ENCODE measurements at regions not wholly inside any gene's neighbourhood (a gene's known extent, or its start where the extent isn't known, plus 50 kb on each side); places are given as distances from the start of the nearest gene placed in this dataset.
"Not testable (repeated sequence)": the region's sequence is repeated elsewhere in the genome, so short reads cannot be mapped to it uniquely, and the experiment has no call there.

DNA sequence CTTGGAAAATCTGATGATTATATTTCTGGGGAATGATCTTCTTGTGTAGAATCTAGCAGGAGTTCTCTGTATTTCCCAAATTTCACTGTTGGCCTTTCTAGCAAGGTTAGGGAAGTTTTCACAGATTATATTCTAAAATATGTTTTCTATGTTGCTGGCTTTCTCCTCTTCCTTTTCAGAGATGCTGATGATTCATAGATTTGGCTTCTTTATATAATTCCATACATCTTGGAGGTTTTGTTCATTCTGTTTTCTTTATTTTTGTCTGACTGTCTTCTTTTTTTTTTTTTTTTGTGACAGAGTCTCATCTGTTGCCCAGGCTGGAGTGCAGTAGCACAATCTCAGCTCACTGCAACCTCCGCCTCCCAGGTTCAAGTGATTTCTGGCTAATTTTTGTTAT lies 957.9 kb upstream of the SLIT2 start:
- peak; percentile 21 for DNase-seq

DNA sequence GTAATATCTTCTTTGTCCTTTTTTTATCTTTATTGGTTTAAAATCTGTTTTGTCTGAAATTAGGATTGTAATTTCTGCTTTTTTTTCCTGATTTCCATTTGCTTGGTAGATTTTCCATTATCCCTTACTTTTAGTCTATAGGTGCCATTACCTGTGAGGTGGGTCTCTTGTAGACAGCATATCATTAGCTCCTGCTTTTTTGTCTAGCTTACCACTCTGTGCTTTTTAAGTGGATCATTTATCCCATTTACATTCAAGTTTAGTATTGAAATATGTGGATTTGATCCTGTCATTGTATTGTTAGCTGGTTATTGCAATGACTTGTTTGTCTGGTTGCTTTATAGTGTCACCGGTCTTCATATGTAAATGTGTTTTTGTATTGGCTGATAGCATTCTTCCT lies 958.6 kb upstream of the SLIT2 start:
- no peak for DNase-seq

DNA sequence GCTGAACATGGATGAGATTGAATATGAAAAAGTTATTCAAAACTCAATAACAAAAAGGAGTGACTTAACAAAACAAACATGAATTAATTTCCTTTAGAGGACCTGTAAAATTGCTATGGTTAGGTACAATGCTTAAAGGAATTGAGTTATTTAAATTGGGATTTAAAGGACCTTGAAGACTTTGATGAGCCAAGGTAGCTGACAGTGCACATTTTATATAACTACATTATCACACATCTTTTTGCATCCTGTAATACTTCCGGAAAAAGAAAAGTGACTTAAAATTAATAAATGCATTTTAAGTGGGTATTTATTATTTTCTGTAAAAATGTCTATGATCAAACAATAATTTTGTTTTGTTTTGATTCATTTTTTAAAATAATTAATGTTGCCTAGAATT lies 964.8 kb upstream of the SLIT2 start:
- no peak for DNase-seq

DNA sequence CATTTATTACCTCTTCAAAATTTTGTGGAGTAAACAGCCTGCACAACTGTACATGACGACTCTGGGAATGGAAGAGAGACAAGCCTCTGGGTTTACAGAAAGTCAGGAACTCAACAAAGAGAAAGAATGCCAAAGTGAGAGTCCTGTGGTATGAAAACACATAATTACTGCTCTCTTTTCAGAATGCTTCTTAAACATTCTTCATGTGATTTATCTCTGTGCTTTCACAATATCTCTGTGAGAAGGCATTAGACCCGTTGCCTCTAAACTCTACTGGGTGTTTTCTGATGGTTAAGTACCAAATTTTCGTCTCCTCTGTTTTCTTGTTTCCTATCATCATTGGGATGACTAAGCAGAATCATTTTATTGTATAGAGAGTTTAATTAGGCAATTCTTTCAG lies 966.6 kb upstream of the SLIT2 start:
- DNase-seq = peak; percentile 22

DNA sequence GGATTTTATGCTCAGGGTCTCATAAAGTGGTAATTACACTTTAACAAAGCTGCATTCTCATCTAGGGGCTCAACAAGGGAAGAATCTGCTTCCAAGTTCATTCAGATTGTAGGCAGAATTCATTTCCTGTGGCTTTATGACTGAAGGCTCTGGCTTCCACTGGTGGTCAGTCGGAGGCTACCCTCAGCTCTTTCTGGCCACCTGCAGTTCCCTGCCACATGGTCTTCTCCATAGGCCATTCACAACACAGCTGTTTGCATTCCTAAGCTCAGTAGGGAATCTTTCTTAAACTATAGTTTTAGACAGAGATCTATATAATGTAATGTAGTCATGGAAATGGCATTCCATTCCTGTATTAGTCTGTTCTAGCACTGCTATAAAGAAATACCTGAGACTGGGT lies 973.0 kb upstream of the SLIT2 start:
- DNase-seq = no peak

DNA sequence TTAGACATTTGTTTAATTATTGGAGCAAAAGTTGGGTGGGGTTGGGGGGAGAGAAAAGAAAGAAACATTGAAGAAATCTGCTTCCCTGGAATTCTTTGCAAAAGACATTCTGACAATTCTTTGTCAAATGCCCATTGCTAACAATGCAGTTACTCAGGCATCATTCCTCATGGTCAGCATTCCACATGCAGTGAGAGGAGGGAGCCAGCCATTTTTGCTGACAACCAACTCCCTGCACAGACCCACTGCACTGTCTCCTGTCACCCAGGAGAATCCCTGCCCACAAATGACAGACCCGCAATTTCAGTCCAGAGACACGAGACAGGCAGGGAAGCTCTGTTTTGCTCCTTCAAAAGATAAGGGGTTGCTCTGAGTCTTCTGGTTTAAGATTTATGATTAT lies 985.1 kb upstream of the SLIT2 start:
- no peak for DNase-seq

DNA sequence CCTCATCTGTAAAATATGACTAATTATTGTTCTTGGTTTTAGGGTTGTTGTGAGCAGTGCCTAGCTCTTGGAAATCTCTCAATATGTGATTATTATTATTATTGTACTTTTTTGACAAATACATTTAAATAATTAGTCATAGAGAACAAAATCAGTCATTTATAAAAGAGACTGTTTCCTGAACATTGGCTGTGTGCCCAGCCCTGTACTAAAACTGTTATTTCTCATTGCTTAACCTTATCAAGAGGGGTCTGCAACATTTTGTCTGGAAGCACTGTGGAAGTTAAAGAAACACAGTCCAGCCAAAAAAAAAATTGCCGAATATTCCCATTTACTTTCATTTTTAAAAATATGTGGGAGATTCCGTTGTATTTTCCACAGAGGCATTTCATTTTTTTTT lies 989.2 kb upstream of the SLIT2 start:
- DNase-seq = peak; percentile 3

DNA sequence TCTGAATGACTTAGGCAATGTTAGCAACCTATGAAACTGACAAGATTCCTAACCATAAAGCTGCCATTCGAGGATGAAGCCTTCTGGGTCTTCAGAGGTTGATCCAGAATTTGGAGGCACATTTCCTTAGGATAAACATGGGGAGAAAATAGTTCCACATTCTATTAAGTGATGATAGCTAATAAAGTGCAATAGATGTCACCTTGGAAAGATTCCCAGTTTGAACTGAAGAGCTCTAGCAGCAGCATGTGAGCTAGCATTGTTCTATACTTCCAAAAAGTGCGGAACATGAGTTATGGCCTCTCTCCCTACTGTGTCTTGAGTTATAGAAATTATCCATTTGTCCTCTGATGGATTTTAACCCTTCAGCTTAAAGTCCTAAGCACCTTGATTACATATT lies 991.4 kb upstream of the SLIT2 start:
- no peak for DNase-seq

DNA sequence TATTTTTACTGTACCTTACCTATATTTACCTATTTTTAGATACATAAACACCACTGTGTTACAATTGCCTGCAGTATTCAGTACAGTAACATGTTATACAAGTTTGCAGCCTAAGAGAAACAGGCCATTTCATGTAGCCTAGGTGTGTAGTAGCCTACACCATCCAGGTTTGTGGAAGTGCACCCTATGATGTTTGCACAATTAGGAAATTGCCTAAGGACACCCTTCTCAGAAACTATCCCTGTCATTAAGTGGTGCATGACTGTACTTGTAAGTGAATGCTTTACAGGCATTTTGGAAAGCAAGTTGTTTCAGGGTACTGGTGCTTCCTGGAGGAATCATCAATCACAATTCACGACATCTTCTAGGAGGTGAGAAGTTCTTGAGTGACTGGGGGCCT lies 991.8 kb upstream of the SLIT2 start:
- no peak for DNase-seq

DNA sequence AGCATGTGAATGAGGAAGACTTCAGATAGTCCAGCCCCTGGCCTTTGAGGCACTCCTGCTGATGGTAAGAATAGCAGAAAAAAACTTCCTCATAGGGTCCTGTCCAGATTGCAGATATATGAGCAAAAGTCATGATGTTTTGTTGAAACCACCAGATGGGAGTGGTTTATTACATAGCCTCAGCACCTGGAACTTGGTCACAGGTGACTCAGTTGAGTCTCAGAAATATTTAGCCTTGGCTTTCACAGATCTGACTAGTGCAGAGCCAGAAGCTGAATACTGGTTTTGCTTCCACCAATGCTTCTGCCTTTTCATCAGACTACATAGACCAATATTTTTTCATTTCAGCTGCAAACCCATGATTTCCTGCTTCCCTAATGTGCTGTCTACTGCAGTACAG lies 994.9 kb upstream of the SLIT2 start:
- DNase-seq = no peak

DNA sequence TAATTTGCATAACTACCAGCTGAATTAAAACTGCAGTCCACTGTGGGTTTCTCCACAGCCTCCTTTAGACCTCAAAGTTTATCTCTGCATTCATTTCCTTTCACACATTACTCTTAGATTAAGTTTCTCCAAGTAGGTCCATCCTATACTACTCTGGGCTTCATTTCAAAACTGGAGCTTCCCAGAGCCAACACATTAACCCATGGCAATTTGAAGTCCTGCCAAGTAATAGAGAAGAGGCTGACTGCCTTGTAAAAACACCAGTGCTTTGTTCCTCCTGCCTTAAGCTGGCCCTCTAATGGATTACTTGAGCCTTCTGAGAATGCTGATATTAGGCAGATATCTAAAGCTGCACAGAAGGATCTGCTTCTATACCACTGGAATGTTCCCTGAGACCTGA lies 997.2 kb upstream of the SLIT2 start:
- DNase-seq = peak; percentile 11

DNA sequence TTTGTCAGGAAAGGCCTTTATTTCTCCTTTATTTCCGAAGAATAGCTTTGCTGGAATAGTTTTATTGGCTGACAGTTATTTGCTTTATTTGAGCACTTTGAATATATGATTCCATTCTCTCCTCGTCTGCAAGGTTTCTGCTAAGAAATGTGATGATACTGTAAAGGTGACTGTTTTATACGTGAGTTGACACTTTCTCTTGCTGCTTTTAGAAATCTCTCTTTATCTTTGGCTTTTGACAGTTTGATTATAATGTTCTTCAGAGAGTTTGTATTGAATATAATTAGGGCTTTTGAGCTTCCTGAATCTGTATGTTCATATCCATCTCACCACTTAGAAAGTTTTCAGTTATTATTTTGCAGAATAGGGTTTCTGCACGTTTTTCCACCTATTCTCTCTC lies 1003.7 kb upstream of the SLIT2 start:
- no peak for DNase-seq

DNA sequence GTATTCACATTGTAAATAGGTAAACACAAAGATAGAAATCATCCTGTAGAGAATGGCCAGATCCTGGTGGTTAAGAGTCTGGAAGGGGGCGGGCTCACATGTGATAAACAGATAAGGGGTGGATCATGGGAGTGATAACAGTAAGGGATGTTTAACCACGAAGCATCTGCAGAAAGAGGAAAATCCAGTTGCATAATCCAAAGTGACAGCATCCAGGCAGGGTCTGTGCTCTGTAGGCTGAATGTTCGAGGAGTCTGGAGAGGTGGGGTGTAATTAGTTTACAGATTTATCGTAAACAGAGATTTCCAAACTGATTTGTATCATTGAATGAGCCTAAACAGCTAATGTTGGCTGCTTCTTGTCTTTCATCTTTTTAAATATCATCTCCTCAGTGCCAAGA lies 1009.8 kb upstream of the SLIT2 start:
- DNase-seq = no peak

DNA sequence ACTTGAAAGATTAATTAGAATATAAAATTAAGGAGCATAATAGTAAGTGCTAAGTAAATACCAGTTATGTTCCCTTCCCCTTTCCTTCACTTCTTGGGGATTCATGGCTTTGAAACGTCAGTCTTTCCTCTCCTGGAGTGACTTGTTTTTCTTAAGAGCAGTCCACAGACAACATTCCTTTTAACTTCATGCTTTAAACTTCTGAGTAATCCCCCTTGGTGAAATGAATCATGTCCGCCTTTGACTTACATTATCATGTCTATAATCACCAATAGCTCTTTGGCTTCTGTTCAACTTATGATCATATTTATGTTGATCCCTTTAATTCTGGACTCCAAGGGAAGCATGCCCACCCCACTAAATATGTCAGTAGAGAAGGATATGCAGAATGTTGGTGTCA lies 1012.1 kb upstream of the SLIT2 start:
- DNase-seq = peak; percentile 78

DNA sequence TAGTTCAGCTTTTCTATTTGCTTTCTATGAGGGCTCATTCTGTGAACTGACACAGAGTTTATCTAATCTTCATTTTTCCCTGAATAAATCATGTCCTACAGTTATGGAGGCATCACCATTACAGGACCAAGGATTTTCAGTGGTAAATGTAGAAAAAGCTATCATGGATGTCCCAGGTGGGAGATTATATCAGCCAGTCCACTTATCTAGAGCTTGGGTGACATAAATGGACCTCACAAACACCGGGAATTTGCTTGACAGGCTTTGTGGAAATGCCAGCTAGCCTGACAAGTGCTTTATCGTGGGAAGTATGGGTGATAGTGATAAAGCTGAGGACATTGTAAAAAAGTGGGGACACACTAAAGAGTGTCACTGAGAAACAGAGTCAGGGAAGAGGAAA lies 1015.2 kb upstream of the SLIT2 start:
- no peak for DNase-seq

DNA sequence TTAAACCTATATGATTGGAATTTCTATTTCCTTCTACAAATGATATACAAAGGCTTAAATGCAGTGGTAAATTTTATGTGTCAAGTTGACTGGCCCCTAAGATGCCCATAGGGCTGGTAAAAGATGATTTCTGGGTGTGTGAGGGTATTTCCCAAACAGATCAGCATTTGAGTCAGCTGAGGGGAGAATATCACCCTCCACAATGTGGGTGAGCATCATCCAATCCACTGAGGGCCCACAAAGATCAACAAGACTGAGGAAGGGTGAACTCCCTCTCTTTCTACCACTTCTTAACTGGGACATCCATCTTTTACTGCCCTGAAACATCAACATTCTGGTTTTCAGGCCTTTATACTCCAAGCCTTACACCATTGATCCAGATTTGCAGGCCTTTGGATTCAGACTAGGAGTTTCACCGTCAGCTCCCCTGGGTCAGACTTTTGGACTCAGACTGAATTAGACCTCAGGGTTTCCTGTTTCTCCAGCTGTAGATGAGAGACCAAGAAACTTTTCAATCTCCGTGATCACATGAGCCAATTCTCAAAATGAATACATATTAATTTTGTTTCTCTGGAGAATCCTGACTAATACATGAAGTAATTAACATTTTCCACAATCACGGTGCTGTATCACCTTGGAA lies 1020.7 kb upstream of the SLIT2 start:
- no peak for DNase-seq

DNA sequence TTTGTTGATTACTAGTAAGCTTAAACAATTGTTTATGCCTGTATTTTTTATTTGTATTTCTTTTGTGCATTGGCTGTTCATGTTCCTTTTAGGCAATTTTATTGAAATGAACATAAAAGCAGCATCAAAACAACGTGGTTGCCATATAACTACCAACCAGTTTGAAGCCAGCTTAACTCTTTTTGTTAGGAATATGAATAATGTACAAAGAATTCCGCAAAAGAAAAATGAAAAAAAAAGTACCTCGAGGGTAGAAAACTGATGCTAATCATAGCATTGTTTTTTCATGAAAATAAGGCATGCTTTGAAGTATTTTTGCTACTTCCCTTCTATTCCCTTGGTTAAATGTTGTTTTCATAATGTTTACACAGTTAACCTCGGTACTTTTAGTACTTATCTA lies 1024.0 kb upstream of the SLIT2 start:
- no peak for DNase-seq

DNA sequence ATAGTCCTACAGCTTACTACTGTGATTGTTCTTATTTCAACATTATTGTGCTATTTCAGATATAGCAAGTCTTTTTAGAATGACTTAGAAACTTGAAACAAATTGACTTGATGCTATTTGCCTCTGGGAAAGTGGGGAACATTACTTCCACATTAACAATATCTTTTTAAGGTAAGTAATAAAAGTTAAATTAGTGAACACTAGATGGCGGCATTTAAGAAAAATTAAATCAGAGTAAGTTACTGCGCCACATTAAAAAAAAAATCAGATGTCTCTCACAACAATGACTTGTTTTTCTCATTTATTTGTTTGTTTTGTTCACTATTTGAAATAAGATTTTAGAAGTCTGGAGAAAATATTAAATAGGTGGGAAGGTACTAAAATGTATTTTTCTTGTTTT lies 1026.9 kb upstream of the SLIT2 start:
- peak; percentile 20 for DNase-seq

DNA sequence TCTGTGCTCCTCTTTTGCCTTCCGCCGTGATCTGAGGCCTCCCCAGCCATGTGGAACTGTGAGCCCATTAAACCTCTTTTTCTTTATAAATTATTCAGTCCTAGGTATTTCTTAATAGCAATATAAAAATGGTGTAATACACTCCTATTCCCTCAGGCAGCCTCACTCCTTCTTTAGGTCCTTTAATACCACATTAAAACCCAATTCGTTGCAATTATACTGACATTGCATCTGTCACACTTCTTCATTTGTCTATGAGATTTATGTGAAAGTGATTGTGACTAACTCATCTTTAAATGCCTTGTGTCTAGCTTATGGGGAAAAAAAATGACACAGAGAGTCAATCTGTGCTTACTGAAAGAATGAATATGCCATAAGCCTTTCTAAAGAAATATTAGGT lies 1035.2 kb upstream of the SLIT2 start:
- no peak for DNase-seq

DNA sequence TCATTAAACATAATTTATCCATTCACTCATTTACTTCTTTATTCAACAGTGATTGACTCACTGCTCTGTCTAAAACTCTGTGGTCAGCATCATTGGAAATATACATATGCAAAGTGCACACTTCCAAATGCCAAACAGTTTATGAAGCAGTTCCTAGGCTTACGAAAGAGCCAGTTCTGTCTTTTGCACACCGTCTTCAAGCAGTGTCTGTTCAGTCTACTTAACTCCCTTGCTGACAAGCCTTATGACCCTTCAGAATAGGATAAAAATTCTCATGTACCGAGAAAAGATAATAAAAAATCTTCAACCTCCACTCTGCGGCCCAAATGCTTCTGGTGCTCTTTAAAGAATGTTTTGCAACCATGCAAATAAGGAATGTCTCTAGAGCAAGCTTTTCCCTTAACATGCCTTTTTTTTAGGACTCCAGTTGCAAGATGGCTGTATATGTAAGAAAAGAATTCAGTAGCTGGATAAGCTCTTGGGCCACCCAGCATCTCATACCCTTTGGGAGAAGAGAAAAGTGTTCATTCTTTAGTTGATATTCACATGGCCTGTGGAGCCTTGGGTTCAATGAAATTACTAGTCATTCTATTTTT lies 1037.0 kb upstream of the SLIT2 start:
- DNase-seq = peak; percentile 39

DNA sequence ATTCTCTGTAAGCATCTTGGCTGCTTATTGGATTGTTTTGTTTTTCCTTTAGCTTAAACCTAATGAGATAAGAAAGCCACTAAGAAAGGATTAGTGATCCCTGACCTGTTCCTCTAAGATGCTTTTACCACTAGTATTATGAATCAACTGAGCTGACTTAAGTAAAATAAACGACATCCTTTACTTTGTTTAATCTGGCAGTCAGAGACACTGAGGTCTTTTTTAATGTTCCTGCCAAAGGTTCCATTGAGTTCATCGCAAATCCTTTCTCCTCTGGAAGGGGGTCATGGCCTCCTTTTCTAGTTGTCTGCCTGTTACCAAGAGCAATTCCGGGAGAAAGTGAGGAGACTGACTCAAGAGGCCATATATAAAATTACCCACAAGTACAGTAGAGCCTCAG lies 1038.3 kb upstream of the SLIT2 start:
- peak; percentile 45 for DNase-seq

DNA sequence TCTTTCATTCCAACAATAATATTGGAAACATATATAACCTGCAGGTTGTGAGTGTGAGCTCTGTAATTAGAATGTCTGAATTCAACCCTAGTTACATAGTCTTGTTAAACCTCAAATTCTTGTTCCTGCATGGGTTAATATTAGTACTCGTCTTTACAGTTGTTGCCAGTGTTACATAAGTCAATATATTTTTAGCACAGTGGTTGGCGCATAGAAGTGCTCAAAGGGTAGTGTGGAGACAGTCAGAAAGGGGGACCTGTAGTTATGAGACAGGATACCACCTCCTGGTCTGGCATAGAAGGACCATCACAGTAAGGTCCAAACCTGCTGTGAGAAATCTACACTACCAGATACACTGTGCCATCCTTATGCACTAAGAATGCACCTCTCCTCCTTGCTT lies 1045.9 kb upstream of the SLIT2 start:
- no peak for DNase-seq

DNA sequence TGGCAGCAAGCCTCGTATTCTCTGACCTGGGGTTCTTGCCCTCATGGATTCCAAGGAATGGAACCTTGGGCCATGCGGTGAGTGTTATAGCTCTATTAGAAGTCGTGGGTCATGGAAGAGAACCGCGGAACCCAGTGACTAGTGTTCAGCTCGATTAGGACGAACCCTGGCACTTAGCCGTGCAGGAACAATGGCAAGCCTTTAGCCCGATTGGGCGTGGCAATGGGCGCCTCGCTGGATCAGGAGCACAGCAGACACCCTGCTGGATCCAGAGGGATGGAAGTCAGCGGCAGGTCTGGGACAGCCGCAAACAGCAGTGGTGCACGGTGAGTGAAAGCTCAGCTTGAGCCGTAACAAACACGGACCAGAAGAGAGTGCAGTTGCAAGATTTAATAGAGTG lies 1053.9 kb upstream of the SLIT2 start:
- DNase-seq = not testable (repeated sequence)

DNA sequence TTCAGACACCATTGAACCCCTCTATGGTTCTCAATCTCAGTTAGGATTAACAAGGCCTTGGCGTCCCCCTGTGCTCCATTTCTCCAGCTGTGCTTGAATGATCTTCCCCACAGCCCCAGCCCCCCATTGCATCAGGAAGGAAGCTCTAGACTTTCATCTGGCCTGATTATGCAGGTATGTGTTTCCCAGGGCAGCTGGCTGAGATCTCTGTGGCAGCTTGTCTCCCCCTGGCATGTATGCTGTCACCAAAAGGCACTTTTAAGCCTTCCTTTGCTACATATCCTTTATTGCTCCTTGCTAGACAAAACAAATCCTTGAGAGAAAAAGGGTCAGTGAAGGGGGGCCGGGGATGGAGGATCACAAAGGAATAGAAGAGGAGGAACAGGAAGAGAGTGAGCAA lies 1056.0 kb upstream of the SLIT2 start:
- DNase-seq = no peak

DNA sequence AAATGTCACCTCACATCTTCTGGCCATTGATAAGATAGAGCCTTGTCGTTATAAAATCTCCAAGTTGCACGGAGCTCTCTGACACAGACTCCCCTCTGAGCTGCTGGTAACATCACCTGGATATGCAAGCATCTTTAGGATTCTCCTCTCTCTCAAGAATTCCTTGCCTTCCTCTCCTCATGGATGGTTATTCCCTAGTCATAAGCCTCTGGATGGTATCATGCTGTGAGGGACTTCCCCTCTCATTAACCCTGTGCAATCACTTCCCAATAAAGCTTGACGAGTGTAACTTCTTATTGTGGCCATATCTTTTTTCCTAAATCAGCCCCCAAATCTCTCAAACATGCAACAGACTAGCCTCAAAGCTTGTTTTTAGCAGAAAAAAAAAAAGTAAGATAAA lies 1057.0 kb upstream of the SLIT2 start:
- DNase-seq = no peak

Data from fibroblast of skin of right biceps (primary cell).